SJCRH30 (cell line): ENCODE measurements at regions not wholly inside any gene's neighbourhood (a gene's known extent, or its start where the extent isn't known, plus 50 kb on each side); places are given as distances from the start of the nearest gene placed in this dataset.
"Not testable (repeated sequence)": the region's sequence is repeated elsewhere in the genome, so short reads cannot be mapped to it uniquely, and the experiment has no call there.

Source experiments
- DNase-seq, 2 experiments: peaks; one replicate each; pipeline ENCODE4 v3.0.0-alpha.2; 2015 to 2020
- H3K27ac ChIP-seq: fragments of 250-450 bp; sonication (Bioruptor Pico); 2 replicates; pipeline ENCODE4 v1.5.1; 2020; ENCODE audit warnings: mild to moderate bottlenecking, moderate library complexity
- H3K27me3 ChIP-seq: fragments of 250-450 bp; sonication (Bioruptor Pico); 2 replicates; pipeline ENCODE4 v1.5.1; 2020; ENCODE audit warnings: mild to moderate bottlenecking, moderate library complexity
- H3K36me3 ChIP-seq: fragments of 250-450 bp; sonication (Bioruptor Pico); 2 replicates; pipeline ENCODE4 v1.5.1; 2020; ENCODE audit warnings: mild to moderate bottlenecking, moderate library complexity
- H3K4me1 ChIP-seq: fragments of 250-450 bp; sonication (Bioruptor Pico); 2 replicates; pipeline ENCODE4 v1.5.1; 2020; ENCODE audit warnings: mild to moderate bottlenecking, moderate library complexity
- H3K4me3 ChIP-seq: fragments of 250-450 bp; sonication (Bioruptor Pico); 2 replicates; pipeline ENCODE4 v1.5.1; 2020; ENCODE audit warnings: mild to moderate bottlenecking, moderate library complexity
- H3K9me3 ChIP-seq: fragments of 250-450 bp; sonication (Bioruptor Pico); replicated peaks from 2 replicates; pipeline ENCODE4 v1.5.1; 2020; ENCODE audit warnings: mild to moderate bottlenecking, moderate library complexity

DNA sequence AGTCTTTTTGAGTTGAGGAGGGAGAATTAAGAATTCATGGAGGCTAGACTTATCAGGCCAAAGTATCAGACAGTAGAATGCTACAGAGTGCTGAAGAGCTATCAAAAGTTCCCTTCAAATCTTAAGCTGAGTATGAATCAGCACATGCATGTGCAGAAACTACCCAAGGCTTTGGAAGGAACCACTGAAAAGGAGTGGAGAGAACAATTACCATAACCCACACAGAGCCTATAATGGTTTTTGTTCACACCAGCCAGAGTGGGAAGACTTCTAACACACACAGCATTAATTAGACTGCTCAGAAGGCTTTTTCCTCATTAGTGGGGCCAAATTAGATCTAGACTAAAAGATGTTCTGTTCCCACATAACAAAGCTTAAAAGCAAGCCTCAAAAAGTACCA lies 83.7 kb upstream of the SLC6A11 start:
- H3K4me1 ChIP-seq, result no peaks in the 10 kb centered on the region

GRCh38 chr3:10733297-10733696 lies 82.7 kb upstream of the SLC6A11 start:
- DNase-seq, result no peak
- Histone ChIP-seq H3K4me3 (no peak overlapping the region), H3K27ac (no peak overlapping the region), H3K4me1 (no peaks in the 10 kb centered on the region), H3K27me3 (no peaks in the 10 kb centered on the region), H3K9me3 (no peaks in the 10 kb centered on the region), H3K36me3 (no peaks in the 10 kb centered on the region)

More for the DNA sequence above, 83.7 kb upstream of the SLC6A11 start:
- H3K36me3 ChIP-seq, result no peaks in the 10 kb centered on the region
- H3K27me3 ChIP-seq, result no peaks in the 10 kb centered on the region
- H3K9me3 ChIP-seq, result no peaks in the 10 kb centered on the region
- no peak overlapping the region for H3K4me3 ChIP-seq
- DNase-seq, result no peak
- no peak overlapping the region for H3K27ac ChIP-seq

DNA sequence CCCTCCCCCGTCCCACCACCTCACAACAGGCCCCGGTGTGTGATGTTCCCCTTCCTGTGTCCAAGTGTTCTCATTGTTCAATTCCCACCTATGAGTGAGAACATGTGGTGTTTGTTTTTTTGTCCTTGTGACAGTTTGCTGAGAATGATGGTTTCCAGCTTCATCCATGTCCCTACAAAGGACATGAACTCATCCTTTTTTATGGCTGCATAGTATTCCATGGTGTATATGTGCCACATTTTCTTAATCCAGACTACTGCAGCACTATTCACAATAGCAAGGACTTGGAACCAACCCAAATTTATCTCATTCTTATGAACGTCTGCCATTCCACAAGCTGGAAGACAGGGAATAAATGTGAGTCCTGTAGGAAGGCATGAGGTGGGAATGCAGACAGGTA lies 79.6 kb upstream of the SLC6A11 start:
- H3K36me3 ChIP-seq, H3K27me3 ChIP-seq, H3K27ac ChIP-seq, H3K4me1 ChIP-seq, DNase-seq, H3K4me3 ChIP-seq, H3K9me3 ChIP-seq: not testable (repeated sequence)

- DNase-seq, result no peak
- Histone ChIP-seq H3K27me3 (no peaks in the 10 kb centered on the region), H3K36me3 (no peaks in the 10 kb centered on the region), H3K4me1 (no peaks in the 10 kb centered on the region), H3K4me3 (no peak overlapping the region), H3K27ac (no peak overlapping the region), H3K9me3 (no peaks in the 10 kb centered on the region)
Observed at GRCh38 chr3:10737785-10738184, 78.2 kb upstream of the SLC6A11 start.

GRCh38 chr3:10738688-10739372 lies 77.2 kb upstream of the SLC6A11 start:
- DNase-seq, result peak; percentile 34 to 73
- Histone ChIP-seq H3K9me3 (no peaks in the 10 kb centered on the region), H3K4me1 (no peaks in the 10 kb centered on the region), H3K27me3 (no peaks in the 10 kb centered on the region), H3K36me3 (no peaks in the 10 kb centered on the region), H3K27ac (no peak overlapping the region), H3K4me3 (no peak overlapping the region)

GRCh38 chr3:10740954-10741353 lies 75.1 kb upstream of the SLC6A11 start:
- Histone ChIP-seq H3K27me3 (no peaks in the 10 kb centered on the region), H3K9me3 (no peaks in the 10 kb centered on the region), H3K36me3 (no peaks in the 10 kb centered on the region), H3K27ac (no peak overlapping the region), H3K4me1 (no peaks in the 10 kb centered on the region), H3K4me3 (no peak overlapping the region)
- no peak for DNase-seq

DNA sequence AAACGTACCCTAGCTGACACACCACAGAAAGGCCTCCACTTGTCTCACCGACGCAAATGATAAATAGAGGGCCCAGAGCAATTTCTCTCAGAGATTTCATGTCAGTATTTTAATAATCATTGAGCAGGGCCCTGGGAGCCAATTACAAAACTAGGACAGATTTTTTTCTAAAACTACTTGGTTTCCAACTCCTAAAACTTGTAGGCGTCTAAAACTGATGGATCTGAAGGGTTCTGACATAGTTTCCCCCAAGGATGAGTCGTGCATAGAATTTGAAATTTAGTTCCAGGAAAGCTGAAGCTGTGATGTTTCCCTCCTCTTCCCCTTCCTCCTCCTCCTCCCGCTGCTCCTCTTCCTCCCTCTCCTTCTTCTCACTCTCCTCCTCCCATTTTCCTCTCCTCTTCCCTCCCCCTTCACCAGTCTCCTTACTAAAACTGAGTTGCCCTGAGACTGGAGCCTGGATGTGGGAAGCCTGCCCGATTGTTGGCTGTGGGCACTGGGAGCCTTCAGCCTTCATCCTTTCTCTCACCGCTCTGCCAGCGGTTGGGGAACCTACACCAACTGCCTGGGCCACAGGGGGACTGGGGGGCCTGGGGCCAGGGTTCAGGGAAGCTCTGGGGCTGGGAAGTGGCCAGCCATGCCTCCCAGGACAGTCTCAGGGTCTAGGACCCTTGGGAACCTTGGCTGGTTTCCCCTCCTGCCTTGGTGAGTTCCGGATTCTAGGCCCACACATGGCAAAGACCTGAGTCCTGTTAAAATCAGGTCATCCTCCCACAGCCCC lies 73.9 kb upstream of the SLC6A11 start:
- no peak for DNase-seq
- Histone ChIP-seq H3K36me3 (no peaks in the 10 kb centered on the region), H3K27me3 (no peaks in the 10 kb centered on the region), H3K4me1 (no peaks in the 10 kb centered on the region), H3K9me3 (no peaks in the 10 kb centered on the region), H3K27ac (no peak overlapping the region), H3K4me3 (no peak overlapping the region)

DNA sequence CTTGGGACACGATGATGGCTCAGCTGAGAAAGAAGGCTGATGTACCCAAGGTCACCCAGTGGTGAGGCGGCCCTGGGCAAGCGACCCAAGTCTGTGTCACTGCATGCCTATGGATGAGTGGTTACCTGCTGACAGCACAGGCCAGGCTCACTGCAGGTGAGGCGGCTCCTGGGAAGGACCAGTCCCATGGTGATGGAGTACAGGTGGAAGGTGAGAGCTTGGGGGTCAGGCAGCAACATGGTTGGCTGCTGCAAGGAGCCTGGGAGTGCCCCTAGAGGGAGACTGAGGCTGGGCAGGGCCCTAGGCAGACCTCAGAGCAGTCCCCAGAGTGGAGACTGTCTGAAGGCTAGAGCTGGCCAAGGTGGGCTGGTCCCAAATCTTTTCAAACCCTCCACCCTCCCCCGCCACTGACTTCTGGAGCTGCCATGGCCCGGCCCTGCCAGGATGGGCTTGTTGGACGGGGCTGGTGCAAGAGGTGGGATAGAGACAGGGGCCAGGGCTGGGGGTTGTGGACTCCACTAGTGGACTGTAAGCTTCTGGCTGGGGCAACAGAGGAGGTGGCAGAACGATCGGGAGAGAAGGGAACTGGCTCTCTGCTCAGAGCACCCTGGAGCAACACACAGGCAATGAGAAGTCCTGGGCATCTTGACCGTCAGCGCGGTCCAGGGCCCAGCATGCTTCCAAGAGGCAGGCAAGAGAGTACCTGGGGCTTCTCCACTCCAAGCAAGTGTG lies 72.5 kb upstream of the SLC6A11 start:
- Histone ChIP-seq H3K4me1 (no peaks in the 10 kb centered on the region), H3K27ac (no peak overlapping the region), H3K9me3 (no peaks in the 10 kb centered on the region), H3K27me3 (no peaks in the 10 kb centered on the region), H3K36me3 (no peaks in the 10 kb centered on the region), H3K4me3 (no peak overlapping the region)
- DNase-seq, result no peak

DNA sequence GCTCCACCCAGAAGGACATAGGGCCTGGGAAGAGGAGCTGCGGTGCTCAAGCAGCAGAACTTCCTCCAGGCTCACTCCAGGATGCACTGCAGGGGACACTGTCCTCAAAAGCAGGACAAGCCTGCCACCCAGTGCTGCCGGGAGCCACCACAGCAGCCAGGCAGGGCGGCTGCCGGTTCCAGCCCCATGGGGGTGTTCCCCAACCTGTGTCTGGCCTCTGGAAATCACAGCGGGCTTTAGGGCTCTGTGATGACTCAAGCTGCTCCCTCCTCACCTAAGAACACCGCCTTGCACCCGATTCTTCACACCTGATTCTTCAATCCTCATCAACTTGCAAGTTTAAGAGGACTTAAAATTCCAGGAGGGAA lies 71.9 kb upstream of the SLC6A11 start:
- Histone ChIP-seq H3K4me1 (no peaks in the 10 kb centered on the region), H3K36me3 (no peaks in the 10 kb centered on the region), H3K27ac (no peak overlapping the region), H3K27me3 (no peaks in the 10 kb centered on the region), H3K9me3 (no peaks in the 10 kb centered on the region), H3K4me3 (no peak overlapping the region)
- DNase-seq, result peak; percentile 13 to 28

- Histone ChIP-seq H3K36me3 (no peaks in the 10 kb centered on the region), H3K4me3 (no peak overlapping the region), H3K27me3 (no peaks in the 10 kb centered on the region), H3K4me1 (no peaks in the 10 kb centered on the region), H3K9me3 (no peaks in the 10 kb centered on the region), H3K27ac (no peak overlapping the region)
- DNase-seq, result no peak
Observed at GRCh38 chr3:10745392-10745791, 70.6 kb upstream of the SLC6A11 start.

GRCh38 chr3:10746001-10746400 lies 70.0 kb upstream of the SLC6A11 start:
- Histone ChIP-seq H3K27me3 (no peaks in the 10 kb centered on the region), H3K36me3 (no peaks in the 10 kb centered on the region), H3K4me3 (no peak overlapping the region), H3K4me1 (no peaks in the 10 kb centered on the region), H3K27ac (no peak overlapping the region), H3K9me3 (no peaks in the 10 kb centered on the region)
- DNase-seq, result no peak

DNA sequence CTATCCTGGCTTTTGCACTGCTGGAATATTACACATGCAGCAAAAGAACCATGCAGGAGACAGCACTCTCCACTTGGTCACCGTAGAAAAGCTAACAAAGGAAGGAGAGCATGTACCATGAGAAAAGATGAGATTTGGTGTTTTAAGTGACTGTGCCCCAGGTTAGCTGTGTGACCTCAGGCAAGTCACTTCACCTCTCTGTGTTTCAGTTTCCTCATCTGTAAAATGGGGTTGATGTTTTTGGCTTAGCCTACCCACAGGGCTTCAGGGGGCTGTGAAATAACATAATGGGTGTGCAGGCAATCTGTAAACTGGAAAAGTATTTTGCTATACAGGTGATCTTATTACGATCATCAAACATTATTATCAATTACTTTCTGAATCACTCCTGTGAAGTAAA lies 69.3 kb upstream of the SLC6A11 start:
- Histone ChIP-seq H3K27me3 (no peaks in the 10 kb centered on the region), H3K4me1 (no peaks in the 10 kb centered on the region), H3K27ac (no peak overlapping the region), H3K9me3 (no peaks in the 10 kb centered on the region), H3K4me3 (no peak overlapping the region), H3K36me3 (no peaks in the 10 kb centered on the region)
- DNase-seq, result no peak

DNA sequence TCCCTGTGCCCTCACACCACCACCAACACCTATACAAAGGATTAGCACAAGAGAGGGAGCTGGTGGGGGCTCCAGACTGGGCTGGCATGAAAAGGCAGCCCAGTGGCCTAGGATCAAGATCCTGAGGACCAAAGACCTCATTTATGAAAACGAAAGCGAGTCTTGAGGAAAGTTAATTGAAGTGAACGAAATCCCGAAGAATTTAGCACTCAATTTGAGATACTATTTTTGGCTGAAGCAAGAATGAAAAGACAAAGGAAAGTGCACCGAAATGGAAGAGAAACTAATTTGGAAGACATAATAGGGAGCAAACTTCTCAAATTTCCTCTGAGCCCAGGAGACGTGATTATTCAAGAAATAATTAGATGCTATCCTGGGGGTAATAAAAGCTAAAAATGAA lies 68.7 kb upstream of the SLC6A11 start:
- Histone ChIP-seq H3K4me3 (no peak overlapping the region), H3K9me3 (no peaks in the 10 kb centered on the region), H3K27me3 (no peaks in the 10 kb centered on the region), H3K36me3 (no peaks in the 10 kb centered on the region), H3K4me1 (no peaks in the 10 kb centered on the region), H3K27ac (no peak overlapping the region)
- DNase-seq, result no peak

GRCh38 chr3:10748040-10748439 lies 68.0 kb upstream of the SLC6A11 start:
- DNase-seq, result no peak
- Histone ChIP-seq H3K9me3 (no peaks in the 10 kb centered on the region), H3K27me3 (no peaks in the 10 kb centered on the region), H3K4me1 (no peaks in the 10 kb centered on the region), H3K4me3 (no peak overlapping the region), H3K27ac (no peak overlapping the region), H3K36me3 (no peaks in the 10 kb centered on the region)

DNA sequence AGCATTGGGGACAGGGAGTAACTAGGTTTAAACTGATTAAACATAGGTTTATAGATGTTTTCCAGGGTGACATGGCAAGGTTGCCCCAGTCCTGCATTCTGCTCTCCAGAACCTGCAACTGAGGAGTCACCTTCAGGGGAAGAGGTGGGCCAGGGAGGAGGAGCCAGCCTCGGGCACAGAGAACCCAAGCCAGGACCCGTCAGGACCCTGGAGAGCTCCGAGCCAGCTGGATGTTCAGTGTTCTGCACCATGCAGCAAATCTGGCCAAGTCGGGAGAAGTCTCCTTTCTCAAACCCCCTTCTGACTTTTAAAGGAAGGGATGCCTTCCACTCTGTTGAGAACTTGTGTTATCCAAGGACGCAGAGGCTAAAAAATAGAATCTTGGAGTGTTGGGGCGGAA lies 62.1 kb upstream of the SLC6A11 start:
- Histone ChIP-seq H3K27me3 (no peaks in the 10 kb centered on the region), H3K9me3 (no peaks in the 10 kb centered on the region), H3K36me3 (no peaks in the 10 kb centered on the region), H3K27ac (no peak overlapping the region), H3K4me1 (no peaks in the 10 kb centered on the region), H3K4me3 (no peak overlapping the region)
- DNase-seq, result peak; percentile 57 to 68
